BLaER1 (cell line): ENCODE measurements at regions not wholly inside any gene's neighbourhood (a gene's known extent, or its start where the extent isn't known, plus 50 kb on each side); places are given as distances from the start of the nearest gene placed in this dataset.

Source experiments
- H3K27ac ChIP-seq: shearing (Covaris generic); formaldehyde crosslinking; 2 replicates; pipeline ENCODE4 v1.8.1; 2022
- H3K27me3 ChIP-seq: shearing (Covaris generic); formaldehyde crosslinking; 2 replicates; pipeline ENCODE4 v1.8.1; 2022
- H3K36me3 ChIP-seq: shearing (Covaris generic); formaldehyde crosslinking; 2 replicates; pipeline ENCODE4 v1.8.1; 2022
- H3K4me1 ChIP-seq: shearing (Covaris generic); formaldehyde crosslinking; 2 replicates; pipeline ENCODE4 v1.8.1; 2022
- H3K4me2 ChIP-seq: shearing (Covaris generic); formaldehyde crosslinking; 2 replicates; pipeline ENCODE4 v1.8.1; 2022
- H3K4me3 ChIP-seq: shearing (Covaris generic); formaldehyde crosslinking; 2 replicates; pipeline ENCODE4 v1.8.1; 2022
- H3K9ac ChIP-seq: shearing (Covaris generic); formaldehyde crosslinking; 2 replicates; pipeline ENCODE4 v1.8.1; 2022
- H3K9me3 ChIP-seq: shearing (Covaris generic); formaldehyde crosslinking; 2 replicates; pipeline ENCODE4 v1.8.1; 2022
- H4K20me1 ChIP-seq: shearing (Covaris generic); formaldehyde crosslinking; 2 replicates; pipeline ENCODE4 v1.8.1; 2022
- Cebpa-rat ChIP-seq: shearing (Covaris generic); IDR thresholded peaks from 2 replicates; pipeline ENCODE4 v1.8.1; 2022

DNA sequence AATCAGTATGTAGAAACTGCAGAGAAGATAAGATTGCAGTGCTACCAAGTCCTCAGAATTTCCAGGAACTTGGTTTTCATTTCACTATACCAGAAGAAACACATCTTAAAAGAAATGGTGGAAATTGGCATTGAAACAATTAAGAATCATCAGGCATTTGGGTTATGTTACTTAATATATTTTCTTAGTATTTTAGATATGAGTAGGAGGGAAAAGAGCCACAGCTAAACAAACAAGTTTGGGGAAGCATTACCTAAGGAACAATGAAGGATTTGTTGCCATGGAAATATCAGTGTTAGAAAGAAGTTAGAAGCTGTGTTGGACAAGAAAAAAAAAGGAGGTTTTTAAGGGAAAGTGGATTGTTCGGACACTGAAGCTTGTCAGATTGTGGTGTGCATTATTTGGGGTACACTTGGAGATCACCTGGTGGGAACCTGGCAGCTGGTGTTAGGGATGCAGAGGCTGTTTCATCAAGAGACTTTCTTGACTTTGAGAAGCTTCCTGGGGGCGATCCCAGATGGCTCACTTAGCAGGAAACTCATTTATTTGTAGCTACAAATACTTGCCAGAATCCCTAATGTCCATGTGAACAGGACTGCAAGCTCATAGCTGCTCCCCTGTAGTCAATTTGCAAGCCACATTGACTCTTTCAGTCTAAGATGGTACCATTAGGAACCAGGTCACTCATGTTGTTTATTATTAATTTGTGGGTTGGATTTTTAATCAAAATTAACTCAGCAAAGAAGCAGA lies 246.7 kb downstream of the RFC3 start:
- Histone ChIP-seq H3K9ac (no peak overlapping the region), H3K4me1 (no peaks in the 10 kb centered on the region), H3K27me3 (no peaks in the 10 kb centered on the region), H4K20me1 (no peaks in the 10 kb centered on the region), H3K9me3 (no peaks in the 10 kb centered on the region), H3K4me3 (no peak overlapping the region), H3K36me3 (no peaks in the 10 kb centered on the region), H3K27ac (no peak overlapping the region), H3K4me2 (no peak overlapping the region)
- TF ChIP-seq Cebpa-rat: no peak

DNA sequence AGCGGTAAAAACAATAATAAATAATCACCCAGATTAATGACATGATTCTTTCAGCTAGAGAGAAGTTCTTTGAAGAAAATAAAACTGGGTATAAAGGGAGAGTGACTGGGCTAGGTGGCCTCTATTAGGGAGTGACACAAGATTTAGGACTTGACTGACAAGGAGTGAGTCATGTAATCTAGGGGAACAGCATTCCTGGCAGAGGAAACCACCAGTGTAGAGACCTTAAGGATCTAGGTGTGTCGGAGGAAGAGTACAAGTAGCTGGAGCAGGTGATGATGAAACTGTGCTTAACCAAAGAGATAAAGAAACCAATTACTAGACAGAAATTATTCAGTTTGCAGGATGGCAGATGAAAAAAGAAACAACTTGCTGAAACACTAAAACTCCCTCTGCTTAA lies 248.0 kb downstream of the RFC3 start:
- H3K36me3 ChIP-seq: no peaks in the 10 kb centered on the region
- no peaks in the 10 kb centered on the region for H3K27me3 ChIP-seq
- no peak overlapping the region for H3K4me2 ChIP-seq
- H3K4me3 ChIP-seq: no peak overlapping the region
- no peaks in the 10 kb centered on the region for H3K9me3 ChIP-seq
- TF ChIP-seq Cebpa-rat: no peak
- no peak overlapping the region for H3K9ac ChIP-seq
- H3K4me1 ChIP-seq: no peaks in the 10 kb centered on the region
- no peak overlapping the region for H3K27ac ChIP-seq
- no peaks in the 10 kb centered on the region for H4K20me1 ChIP-seq

- Histone ChIP-seq H3K9ac (no peak overlapping the region), H4K20me1 (no peaks in the 10 kb centered on the region), H3K36me3 (no peaks in the 10 kb centered on the region), H3K4me2 (no peak overlapping the region), H3K27ac (no peak overlapping the region), H3K27me3 (no peaks in the 10 kb centered on the region), H3K4me3 (no peak overlapping the region), H3K9me3 (no peaks in the 10 kb centered on the region), H3K4me1 (no peaks in the 10 kb centered on the region)
- TF ChIP-seq Cebpa-rat: no peak
Measured at GRCh38 chr13:34066344-34066743, 248.4 kb downstream of the RFC3 start.

GRCh38 chr13:34070006-34070405 lies 252.1 kb downstream of the RFC3 start:
- Histone ChIP-seq H3K36me3 (no peaks in the 10 kb centered on the region), H3K4me3 (no peak overlapping the region), H3K9me3 (0 out of 2 replicates have a peak, but pooled peaks cover 3% of the 10 kb centered on the region), H3K9ac (no peak overlapping the region), H3K4me1 (no peaks in the 10 kb centered on the region), H3K27me3 (no peaks in the 10 kb centered on the region), H3K27ac (no peak overlapping the region), H3K4me2 (no peak overlapping the region), H4K20me1 (no peaks in the 10 kb centered on the region)
- no peak for TF ChIP-seq Cebpa-rat

GRCh38 chr13:34070544-34071303 lies 252.8 kb downstream of the RFC3 start:
- H3K27ac ChIP-seq: no peak overlapping the region
- H3K36me3 ChIP-seq: no peaks in the 10 kb centered on the region
- 0 out of 2 replicates have a peak, but pooled peaks cover 3% of the 10 kb centered on the region for H3K9me3 ChIP-seq
- H3K4me1 ChIP-seq: no peaks in the 10 kb centered on the region
- no peak for TF ChIP-seq Cebpa-rat
- no peak overlapping the region for H3K4me3 ChIP-seq
- no peak overlapping the region for H3K9ac ChIP-seq
- no peak overlapping the region for H3K4me2 ChIP-seq
- H3K27me3 ChIP-seq: no peaks in the 10 kb centered on the region
- H4K20me1 ChIP-seq: no peaks in the 10 kb centered on the region

- Histone ChIP-seq H3K4me2 (no peak overlapping the region), H4K20me1 (no peaks in the 10 kb centered on the region), H3K4me1 (no peaks in the 10 kb centered on the region), H3K27ac (no peak overlapping the region), H3K4me3 (no peak overlapping the region), H3K27me3 (no peaks in the 10 kb centered on the region), H3K9me3 (0 out of 2 replicates have a peak, but pooled peaks cover 3% of the 10 kb centered on the region), H3K9ac (no peak overlapping the region), H3K36me3 (no peaks in the 10 kb centered on the region)
- no peak for TF ChIP-seq Cebpa-rat
Measured at GRCh38 chr13:34076319-34076718, 258.4 kb downstream of the RFC3 start.

DNA sequence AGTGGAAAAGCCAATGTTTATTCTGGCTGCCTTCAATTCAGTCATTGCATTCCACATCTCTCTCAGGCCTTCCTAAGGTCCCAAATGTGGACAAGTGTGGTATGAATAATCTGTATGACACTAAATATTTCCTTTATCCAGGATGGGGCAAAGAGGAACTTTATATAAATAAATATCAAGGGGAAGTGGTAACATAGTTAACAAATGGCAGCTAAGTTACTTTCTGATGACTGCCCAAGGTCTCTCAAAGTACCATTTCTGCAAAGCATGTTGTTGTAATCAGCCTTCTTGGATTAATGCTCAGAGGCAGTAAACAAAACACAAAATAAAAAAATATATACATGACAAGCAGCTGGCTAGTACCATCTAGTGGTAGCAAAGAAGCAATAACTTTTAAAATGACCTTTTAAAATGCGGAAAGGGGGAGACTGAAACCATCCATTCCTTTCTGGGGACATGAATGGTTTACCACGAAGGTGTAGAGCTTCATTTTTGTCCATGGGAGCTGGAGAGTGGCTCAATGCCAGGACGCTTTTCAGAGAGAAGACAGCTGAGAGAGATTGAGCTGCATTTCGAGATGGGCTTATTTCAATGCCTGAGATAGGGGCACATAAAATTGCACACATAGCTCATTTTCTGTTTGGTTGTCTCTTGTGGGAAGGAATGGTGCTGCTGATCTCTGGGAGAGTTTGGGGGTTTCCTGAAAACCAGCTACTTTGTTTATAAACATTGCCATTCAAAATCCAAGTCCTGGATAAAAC lies 259.2 kb downstream of the RFC3 start:
- no peak overlapping the region for H3K4me3 ChIP-seq
- no peak for TF ChIP-seq Cebpa-rat
- H3K4me2 ChIP-seq: no peak overlapping the region
- H3K27me3 ChIP-seq: no peaks in the 10 kb centered on the region
- no peaks in the 10 kb centered on the region for H3K4me1 ChIP-seq
- H4K20me1 ChIP-seq: no peaks in the 10 kb centered on the region
- H3K9me3 ChIP-seq: 0 out of 2 replicates have a peak, but pooled peaks cover 3% of the 10 kb centered on the region
- no peak overlapping the region for H3K27ac ChIP-seq
- no peak overlapping the region for H3K9ac ChIP-seq
- H3K36me3 ChIP-seq: no peaks in the 10 kb centered on the region

DNA sequence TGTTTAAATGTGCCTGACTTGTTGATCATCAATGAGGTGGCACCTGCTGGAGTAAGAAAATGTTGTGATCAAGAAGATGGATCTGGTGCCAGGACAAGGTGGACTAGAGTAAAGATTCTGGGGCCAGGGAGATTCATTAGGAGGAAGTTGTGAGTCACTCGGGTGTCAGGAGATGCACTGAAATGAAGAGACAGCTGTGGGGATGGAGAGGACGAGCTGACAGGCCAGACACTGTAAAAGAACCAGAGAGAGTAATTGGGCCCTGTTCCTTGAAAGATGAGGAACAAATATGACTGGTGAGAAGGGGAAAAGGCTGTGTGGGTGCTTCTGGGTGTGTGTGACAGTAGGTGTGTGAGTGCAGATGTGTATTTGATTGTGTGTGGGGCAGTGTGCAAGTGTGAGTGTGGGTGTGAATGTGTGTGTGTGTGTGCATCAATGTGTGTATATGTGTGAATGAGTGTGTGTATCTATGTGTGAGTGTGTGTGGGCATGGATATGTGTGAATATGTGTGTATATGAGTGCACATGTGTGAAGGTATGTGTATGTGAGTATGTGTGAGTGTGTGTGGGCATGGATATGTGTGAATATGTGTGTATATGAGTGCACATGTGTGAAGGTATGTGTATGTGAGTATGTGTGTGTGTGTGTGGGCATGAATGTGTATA lies 260.5 kb downstream of the RFC3 start:
- Histone ChIP-seq H3K4me1 (no peaks in the 10 kb centered on the region), H3K36me3 (no peaks in the 10 kb centered on the region), H3K4me2 (no peak overlapping the region), H3K27me3 (no peaks in the 10 kb centered on the region), H3K4me3 (no peak overlapping the region), H3K9me3 (0 out of 2 replicates have a peak, but pooled peaks cover 3% of the 10 kb centered on the region), H3K9ac (no peak overlapping the region), H4K20me1 (no peaks in the 10 kb centered on the region), H3K27ac (no peak overlapping the region)
- no peak for TF ChIP-seq Cebpa-rat

- Histone ChIP-seq H3K9me3 (peaks cover 14% of the 10 kb centered on the region), H3K27ac (no peak overlapping the region), H3K4me1 (no peaks in the 10 kb centered on the region), H3K4me2 (no peak overlapping the region), H3K36me3 (no peaks in the 10 kb centered on the region), H4K20me1 (no peaks in the 10 kb centered on the region), H3K9ac (no peak overlapping the region), H3K4me3 (no peak overlapping the region), H3K27me3 (no peaks in the 10 kb centered on the region)
- no peak for TF ChIP-seq Cebpa-rat
Measured at GRCh38 chr13:34085204-34085603, 267.3 kb downstream of the RFC3 start.
